Prostate gland (tissue), 2 donors: ENCODE measurements at regions not wholly inside any gene's neighbourhood (a gene's known extent, or its start where the extent isn't known, plus 50 kb on each side); places are given as distances from the start of the nearest gene placed in this dataset.

Experiments used
- POLR2A ChIP-seq: fragments of 450-650 bp; IDR thresholded peaks from one replicate; pipeline ENCODE4 v1.6.1; 2016; ENCODE audit warnings: antibody characterized with exemption, mild to moderate bottlenecking
- TF ChIP-seq, protein P1 (sequence below), 4 experiments: fragments of 200-600 bp in 2 of 4; fragments of 450-650 bp in 2 of 4; sonication (generic) in 2 of 4; IDR thresholded peaks; 1 replicate in 3 of 4; 2 replicates in 1 of 4; pipeline ENCODE4 v1.5.1; 2016 to 2019; ENCODE audit warnings: antibody characterized with exemption in 4 of 4, mild to moderate bottlenecking in 2 of 4, moderate library complexity in 2 of 4

DNA sequence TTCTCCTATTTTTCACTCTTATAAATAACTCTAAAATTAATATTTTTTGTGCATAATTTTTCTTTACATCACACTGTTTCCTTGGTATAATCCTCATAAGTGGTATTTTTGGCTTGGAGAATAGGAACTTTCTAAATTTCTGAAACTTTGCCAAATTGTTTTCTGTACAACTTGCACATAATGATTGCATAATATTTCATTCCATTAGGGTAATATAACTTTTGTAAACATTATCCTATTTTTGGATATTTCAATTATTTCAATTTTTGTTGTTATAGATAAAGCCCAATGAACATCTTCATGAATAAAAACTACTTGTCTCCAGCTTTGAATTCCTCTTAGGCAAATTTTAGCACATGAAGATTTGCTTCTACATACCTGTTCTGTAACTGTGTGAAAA lies 135.9 kb downstream of the ELAPOR2 start:
- TF ChIP-seq, protein P1, sequence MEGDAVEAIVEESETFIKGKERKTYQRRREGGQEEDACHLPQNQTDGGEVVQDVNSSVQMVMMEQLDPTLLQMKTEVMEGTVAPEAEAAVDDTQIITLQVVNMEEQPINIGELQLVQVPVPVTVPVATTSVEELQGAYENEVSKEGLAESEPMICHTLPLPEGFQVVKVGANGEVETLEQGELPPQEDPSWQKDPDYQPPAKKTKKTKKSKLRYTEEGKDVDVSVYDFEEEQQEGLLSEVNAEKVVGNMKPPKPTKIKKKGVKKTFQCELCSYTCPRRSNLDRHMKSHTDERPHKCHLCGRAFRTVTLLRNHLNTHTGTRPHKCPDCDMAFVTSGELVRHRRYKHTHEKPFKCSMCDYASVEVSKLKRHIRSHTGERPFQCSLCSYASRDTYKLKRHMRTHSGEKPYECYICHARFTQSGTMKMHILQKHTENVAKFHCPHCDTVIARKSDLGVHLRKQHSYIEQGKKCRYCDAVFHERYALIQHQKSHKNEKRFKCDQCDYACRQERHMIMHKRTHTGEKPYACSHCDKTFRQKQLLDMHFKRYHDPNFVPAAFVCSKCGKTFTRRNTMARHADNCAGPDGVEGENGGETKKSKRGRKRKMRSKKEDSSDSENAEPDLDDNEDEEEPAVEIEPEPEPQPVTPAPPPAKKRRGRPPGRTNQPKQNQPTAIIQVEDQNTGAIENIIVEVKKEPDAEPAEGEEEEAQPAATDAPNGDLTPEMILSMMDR (IDR thresholded peaks at IDR 0.05), result no peak
- TF ChIP-seq POLR2A, result no peak
